Cardiac fibroblast (primary cell): ENCODE measurements at regions not wholly inside any gene's neighbourhood (a gene's known extent, or its start where the extent isn't known, plus 50 kb on each side); places are given as distances from the start of the nearest gene placed in this dataset.

ENCODE experiments used
- DNase-seq, 2 donors: peaks; one replicate each; pipeline versions ENCODE4 v3.0.0 to v3.0.0-alpha.2; 2010; ENCODE audit warnings: low read depth in 2 of 2
- H3K4me3 ChIP-seq, 2 donors: replicated peaks in 1 of 2; 1 replicate in 1 of 2; 2 replicates in 1 of 2; pipeline ENCODE4 v1.5.1; 2011; ENCODE audit warnings: low read depth in 2 of 2, low read length in 2 of 2, mild to moderate bottlenecking in 2 of 2, moderate library complexity in 1 of 2
- CTCF ChIP-seq: IDR thresholded peaks from one replicate; pipeline ENCODE4 v1.5.1; 2011; ENCODE audit warnings: low read depth, mild to moderate bottlenecking, low read length, inconsistent platforms

- no peak for TF ChIP-seq CTCF
- no peak for DNase-seq
- H3K4me3 ChIP-seq = no peak overlapping the region
Observed at GRCh38 chr3:106182950-106183511, 314.2 kb upstream of the CBLB start.

GRCh38 chr3:106183762-106184391, 315.1 kb upstream of the CBLB start:
- no peak for TF ChIP-seq CTCF
- peak; percentile 84 to 89 for DNase-seq

GRCh38 chr3:106184540-106185457, 316.0 kb upstream of the CBLB start:
- no peak for TF ChIP-seq CTCF
- no peak overlapping the region for H3K4me3 ChIP-seq
- no peak for DNase-seq

More at GRCh38 chr3:106183762-106184391, 315.1 kb upstream of the CBLB start:
- no peak overlapping the region for H3K4me3 ChIP-seq

GRCh38 chr3:106185949-106186348, 317.1 kb upstream of the CBLB start:
- TF ChIP-seq CTCF = no peak
- DNase-seq = no peak
- no peak overlapping the region for H3K4me3 ChIP-seq

- H3K4me3 ChIP-seq = no peak overlapping the region
- no peak for DNase-seq
- no peak for TF ChIP-seq CTCF
Observed at GRCh38 chr3:106190296-106190695, 321.5 kb upstream of the CBLB start.

GRCh38 chr3:106191211-106191610, 322.4 kb upstream of the CBLB start:
- H3K4me3 ChIP-seq = no peak overlapping the region
- TF ChIP-seq CTCF = no peak
- peak in 1 of 2 donors; percentile 15 for DNase-seq
